ENCODE measurements at regions not wholly inside any gene's neighbourhood (a gene's known extent, or its start where the extent isn't known, plus 50 kb on each side); places are given as distances from the start of the nearest gene placed in this dataset.
"Not testable (repeated sequence)": the region's sequence is repeated elsewhere in the genome, so short reads cannot be mapped to it uniquely, and the experiment has no call there.

- DNase-seq: no peak
These were observed 107.8 kb upstream of the BCL6 start for GRCh38 chr3:187852842-187853730.

GRCh38 chr3:187855131-187855530 lies 109.9 kb upstream of the BCL6 start:
- DNase-seq: no peak

GRCh38 chr3:187856555-187856954 lies 111.3 kb upstream of the BCL6 start:
- DNase-seq: no peak

GRCh38 chr3:187858041-187858440 lies 112.8 kb upstream of the BCL6 start:
- no peak for DNase-seq

- DNase-seq: no peak
These were observed 113.4 kb upstream of the BCL6 start for GRCh38 chr3:187858711-187859110.

- DNase-seq: not testable (repeated sequence)
These were observed 117.5 kb upstream of the BCL6 start for GRCh38 chr3:187862701-187863277.

GRCh38 chr3:187870360-187871203 lies 125.3 kb upstream of the BCL6 start:
- no peak for DNase-seq

- DNase-seq: no peak
These were observed 125.9 kb upstream of the BCL6 start for GRCh38 chr3:187871204-187871591.

- no peak for DNase-seq
These were observed 126.6 kb upstream of the BCL6 start for GRCh38 chr3:187871848-187872247.

- no peak for DNase-seq
These were observed 128.6 kb upstream of the BCL6 start for GRCh38 chr3:187873843-187874242.

GRCh38 chr3:187875863-187876262 lies 130.6 kb upstream of the BCL6 start:
- no peak for DNase-seq

GRCh38 chr3:187878772-187879518 lies 133.7 kb upstream of the BCL6 start:
- DNase-seq: no peak

GRCh38 chr3:187880441-187880840 lies 135.2 kb upstream of the BCL6 start:
- DNase-seq: no peak

- no peak for DNase-seq
These were observed 135.6 kb upstream of the BCL6 start for GRCh38 chr3:187880851-187881250.

GRCh38 chr3:187888701-187889100 lies 143.4 kb upstream of the BCL6 start:
- no peak for DNase-seq

- no peak for DNase-seq
These were observed 143.8 kb upstream of the BCL6 start for GRCh38 chr3:187889106-187889505.

GRCh38 chr3:187889601-187890404 lies 144.5 kb upstream of the BCL6 start:
- DNase-seq: no peak

- not testable (repeated sequence) for DNase-seq
These were observed 145.1 kb upstream of the BCL6 start for GRCh38 chr3:187890405-187890752.

- no peak for DNase-seq
These were observed 151.4 kb upstream of the BCL6 start for GRCh38 chr3:187896646-187897045.

GRCh38 chr3:187899246-187899645 lies 154.0 kb upstream of the BCL6 start:
- no peak for DNase-seq

- DNase-seq: no peak
These were observed 155.9 kb upstream of the BCL6 start for GRCh38 chr3:187900993-187901755.

All from dermis blood vessel endothelial cell (primary cell).